Nephron progenitor cell (in vitro differentiated cells): ENCODE measurements at regions not wholly inside any gene's neighbourhood (a gene's known extent, or its start where the extent isn't known, plus 50 kb on each side); places are given as distances from the start of the nearest gene placed in this dataset.

Experiments used
- DNase-seq: peaks from one replicate; pipeline ENCODE4 v3.0.0; 2021
- H3K27ac Mint-ChIP-seq: 2 replicates; pipeline ENCODE4 v1.8.0; 2021; ENCODE audit warnings: mild to moderate bottlenecking, moderate library complexity, mixed read lengths
- H3K27me3 Mint-ChIP-seq: 2 replicates; pipeline ENCODE4 v1.8.0; 2021; ENCODE audit warnings: mild to moderate bottlenecking, low read depth, mixed read lengths; ENCODE audit not compliant: poor library complexity
- H3K36me3 Mint-ChIP-seq: 2 replicates; pipeline ENCODE4 v1.8.0; 2021; ENCODE audit warnings: low read depth, mixed read lengths
- H3K4me1 Mint-ChIP-seq: 2 replicates; pipeline ENCODE4 v1.8.0; 2021; ENCODE audit warnings: mixed read lengths
- H3K4me3 Mint-ChIP-seq: 2 replicates; pipeline ENCODE4 v1.8.0; 2021; ENCODE audit warnings: mild to moderate bottlenecking, moderate library complexity, mixed read lengths
- H3K9me3 Mint-ChIP-seq: 2 replicates; pipeline ENCODE4 v1.8.0; 2021; ENCODE audit warnings: mild to moderate bottlenecking, moderate library complexity, mixed read lengths
- TF ChIP-seq, protein P1 (sequence below): fragments of 200-600 bp; sonication (generic); IDR thresholded peaks from 2 replicates; pipeline ENCODE4 v1.5.0; 2021; ENCODE audit warnings: antibody characterized with exemption

DNA sequence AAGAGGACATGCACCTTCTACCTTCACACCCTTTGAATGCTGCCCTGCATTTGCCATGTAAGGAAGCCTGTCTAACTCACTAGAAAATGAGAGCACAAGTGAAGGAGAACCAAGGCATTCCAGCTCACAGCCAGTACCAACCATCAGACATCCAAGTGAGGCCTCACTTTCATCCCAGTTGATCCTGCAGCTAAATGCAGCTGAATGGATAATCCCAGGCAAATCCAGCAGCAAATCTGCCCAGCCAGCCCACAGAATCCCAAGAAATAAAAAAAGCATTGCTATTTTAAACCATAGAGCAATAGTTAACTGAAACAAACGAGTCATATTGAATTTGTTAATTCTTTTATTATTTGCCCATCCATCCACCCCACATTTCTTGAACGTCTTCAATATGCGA is 112.5 kb downstream of the C4orf33 start:
- peaks cover 3% of the 10 kb centered on the region for H3K27me3 Mint-ChIP-seq
- H3K36me3 Mint-ChIP-seq = no peaks in the 10 kb centered on the region
- no peak overlapping the region for H3K4me3 Mint-ChIP-seq
- H3K27ac Mint-ChIP-seq = no peak overlapping the region
- no peaks in the 10 kb centered on the region for H3K9me3 Mint-ChIP-seq
- DNase-seq = no peak
- TF ChIP-seq, protein P1, sequence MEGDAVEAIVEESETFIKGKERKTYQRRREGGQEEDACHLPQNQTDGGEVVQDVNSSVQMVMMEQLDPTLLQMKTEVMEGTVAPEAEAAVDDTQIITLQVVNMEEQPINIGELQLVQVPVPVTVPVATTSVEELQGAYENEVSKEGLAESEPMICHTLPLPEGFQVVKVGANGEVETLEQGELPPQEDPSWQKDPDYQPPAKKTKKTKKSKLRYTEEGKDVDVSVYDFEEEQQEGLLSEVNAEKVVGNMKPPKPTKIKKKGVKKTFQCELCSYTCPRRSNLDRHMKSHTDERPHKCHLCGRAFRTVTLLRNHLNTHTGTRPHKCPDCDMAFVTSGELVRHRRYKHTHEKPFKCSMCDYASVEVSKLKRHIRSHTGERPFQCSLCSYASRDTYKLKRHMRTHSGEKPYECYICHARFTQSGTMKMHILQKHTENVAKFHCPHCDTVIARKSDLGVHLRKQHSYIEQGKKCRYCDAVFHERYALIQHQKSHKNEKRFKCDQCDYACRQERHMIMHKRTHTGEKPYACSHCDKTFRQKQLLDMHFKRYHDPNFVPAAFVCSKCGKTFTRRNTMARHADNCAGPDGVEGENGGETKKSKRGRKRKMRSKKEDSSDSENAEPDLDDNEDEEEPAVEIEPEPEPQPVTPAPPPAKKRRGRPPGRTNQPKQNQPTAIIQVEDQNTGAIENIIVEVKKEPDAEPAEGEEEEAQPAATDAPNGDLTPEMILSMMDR = no peak
- no peaks in the 10 kb centered on the region for H3K4me1 Mint-ChIP-seq

DNA sequence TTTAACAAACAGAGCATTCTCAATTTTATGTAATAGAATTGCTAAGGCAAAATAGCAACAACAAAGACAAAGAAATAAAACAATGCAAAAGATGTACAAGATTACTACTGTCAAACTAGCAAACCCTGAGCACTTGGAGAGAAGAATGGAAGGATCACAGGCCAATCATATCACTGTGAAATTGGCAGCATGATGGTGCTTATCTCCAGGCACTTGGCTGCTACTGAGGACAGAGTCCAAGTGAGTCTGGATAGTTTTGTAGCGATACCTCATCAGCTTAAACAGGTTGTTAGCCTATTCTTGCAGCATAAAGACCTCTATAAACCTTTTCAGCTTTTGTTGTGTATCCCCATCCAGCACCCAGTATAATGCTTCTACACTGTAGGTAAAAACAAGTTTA is 117.7 kb downstream of the C4orf33 start:
- no peak for DNase-seq
- H3K4me3 Mint-ChIP-seq = no peak overlapping the region
- TF ChIP-seq, protein P1 = no peak
- H3K27me3 Mint-ChIP-seq = peaks cover 2% of the 10 kb centered on the region
- H3K27ac Mint-ChIP-seq = no peak overlapping the region
- no peaks in the 10 kb centered on the region for H3K4me1 Mint-ChIP-seq
- H3K9me3 Mint-ChIP-seq = no peaks in the 10 kb centered on the region
- H3K36me3 Mint-ChIP-seq = no peaks in the 10 kb centered on the region

DNA sequence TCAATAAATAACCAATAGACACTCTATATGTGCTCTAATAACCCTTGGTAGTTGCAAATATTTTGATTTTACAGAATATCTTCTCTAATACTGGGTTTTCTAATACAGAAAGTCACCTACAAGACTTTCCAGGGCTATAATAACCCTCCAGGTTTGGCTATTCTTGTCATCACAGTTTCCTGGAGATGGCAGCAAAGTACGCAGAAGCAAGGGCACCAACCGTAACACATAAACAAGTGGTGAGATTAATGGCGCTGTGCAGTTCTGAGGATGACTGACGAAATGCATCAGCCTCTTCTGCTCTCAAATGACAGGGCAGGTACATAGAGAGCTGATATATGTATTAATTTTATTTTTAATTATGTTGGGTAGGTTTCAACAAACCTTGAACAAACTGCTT is 122.4 kb downstream of the C4orf33 start:
- TF ChIP-seq, protein P1 = peak; percentile 38
- DNase-seq = peak; percentile 7
- no peaks in the 10 kb centered on the region for H3K36me3 Mint-ChIP-seq
- H3K27me3 Mint-ChIP-seq = peaks cover 2% of the 10 kb centered on the region
- no peaks in the 10 kb centered on the region for H3K9me3 Mint-ChIP-seq
- H3K4me3 Mint-ChIP-seq = no peak overlapping the region
- no peak overlapping the region for H3K27ac Mint-ChIP-seq
- H3K4me1 Mint-ChIP-seq = peaks cover 7% of the 10 kb centered on the region

DNA sequence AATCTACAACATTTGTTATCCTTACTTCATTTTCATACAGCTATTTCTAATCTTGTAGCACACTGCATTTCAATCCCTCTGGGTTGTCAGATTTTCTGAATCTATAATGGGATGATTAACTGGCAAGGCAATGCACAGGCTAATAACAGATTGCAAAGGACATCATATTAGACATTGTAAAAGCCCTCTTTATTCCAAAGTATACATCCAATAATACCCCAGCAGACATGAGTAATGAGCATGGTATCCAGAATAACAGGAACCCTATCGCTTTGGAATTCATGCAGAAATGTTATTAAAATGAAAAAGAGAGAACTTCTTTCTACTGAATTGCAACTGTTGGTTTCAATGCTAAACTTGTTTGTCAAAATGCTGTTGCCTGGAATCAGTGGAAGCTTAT is 122.9 kb downstream of the C4orf33 start:
- Mint-ChIP-seq H3K27ac (no peak overlapping the region), H3K4me3 (no peak overlapping the region), H3K36me3 (no peaks in the 10 kb centered on the region), H3K27me3 (peaks cover 2% of the 10 kb centered on the region), H3K9me3 (no peaks in the 10 kb centered on the region), H3K4me1 (peaks cover 11% of the 10 kb centered on the region)
- DNase-seq = no peak
- TF ChIP-seq, protein P1 = no peak

DNA sequence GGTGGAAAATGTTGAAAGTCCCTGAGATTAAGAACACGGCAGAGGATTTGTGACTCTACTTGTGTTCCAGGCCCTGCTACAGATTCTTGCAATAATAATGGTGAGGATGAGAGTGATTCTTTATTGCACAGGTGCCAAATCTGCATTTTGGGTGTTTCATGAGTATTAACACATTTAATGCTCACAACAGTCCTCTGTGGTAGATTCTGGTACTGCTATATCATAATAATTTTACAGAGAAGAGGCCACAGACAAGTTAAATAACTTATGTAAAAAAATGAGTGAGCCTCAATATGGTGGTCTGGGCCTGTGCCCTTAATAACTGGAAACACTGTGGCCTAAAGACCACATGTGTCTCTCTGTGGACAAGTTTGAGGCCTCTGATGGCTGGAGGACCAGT is 124.3 kb downstream of the C4orf33 start:
- Mint-ChIP-seq H3K36me3 (no peaks in the 10 kb centered on the region), H3K9me3 (no peaks in the 10 kb centered on the region), H3K4me1 (peaks cover 14% of the 10 kb centered on the region), H3K27me3 (peaks cover under 1% of the 10 kb centered on the region), H3K4me3 (no peak overlapping the region), H3K27ac (no peak overlapping the region)
- DNase-seq = no peak
- TF ChIP-seq, protein P1 = no peak

DNA sequence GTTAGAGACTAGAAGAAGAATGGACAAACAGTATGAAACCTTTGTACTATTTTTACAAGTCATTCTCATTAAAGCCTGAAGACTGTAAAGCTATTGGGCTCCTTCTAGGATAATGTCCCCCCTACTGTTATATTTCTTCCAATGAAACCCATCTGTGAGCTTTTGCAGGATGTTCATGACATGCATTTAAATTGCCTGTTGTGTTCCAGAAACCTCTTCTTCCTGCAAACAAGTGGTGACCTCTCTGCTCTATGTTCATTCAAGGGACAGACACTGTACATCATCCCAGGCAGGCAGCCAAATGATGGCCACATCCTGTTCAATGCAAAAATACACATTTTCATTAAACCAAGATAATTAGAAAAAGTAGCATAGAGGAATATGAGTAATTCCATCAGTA is 128.0 kb downstream of the C4orf33 start:
- TF ChIP-seq, protein P1 = no peak
- no peaks in the 10 kb centered on the region for H3K9me3 Mint-ChIP-seq
- peaks cover 14% of the 10 kb centered on the region for H3K4me1 Mint-ChIP-seq
- no peak for DNase-seq
- H3K27ac Mint-ChIP-seq = no peak overlapping the region
- no peaks in the 10 kb centered on the region for H3K36me3 Mint-ChIP-seq
- no peak overlapping the region for H3K4me3 Mint-ChIP-seq
- H3K27me3 Mint-ChIP-seq = no peaks in the 10 kb centered on the region
